SHP77 (cell line): ENCODE measurements at regions not wholly inside any gene's neighbourhood (a gene's known extent, or its start where the extent isn't known, plus 50 kb on each side); places are given as distances from the start of the nearest gene placed in this dataset.

Experiments
- DNase-seq, 2 experiments: peaks; one replicate each; lab custom pipeline; 2025; lab: John Stamatoyannopoulos, UW

GRCh38 chr10:112871021-112871420 lies 79.0 kb upstream of the TCF7L2 start:
- DNase-seq = no peak

DNA sequence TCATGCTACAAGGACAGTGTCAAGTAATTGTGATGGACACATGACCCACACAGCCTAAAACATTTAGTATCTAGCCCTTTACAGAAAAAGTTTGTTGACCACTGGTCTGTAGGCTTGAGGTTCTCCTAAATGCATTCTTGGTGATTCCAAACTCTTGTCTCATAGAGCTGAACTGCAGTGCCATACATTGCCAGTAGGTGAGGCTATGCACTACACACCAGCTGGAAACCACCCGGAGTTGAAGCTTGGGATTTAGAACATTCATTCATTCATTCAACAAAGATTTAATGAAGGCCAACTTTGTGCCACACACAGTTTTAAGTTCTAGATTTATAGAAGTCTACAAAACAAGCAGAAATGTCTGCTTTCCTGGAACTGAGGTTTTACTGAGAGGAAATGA lies 77.3 kb upstream of the TCF7L2 start:
- no peak for DNase-seq

GRCh38 chr10:112873541-112873940 lies 76.5 kb upstream of the TCF7L2 start:
- no peak for DNase-seq

DNA sequence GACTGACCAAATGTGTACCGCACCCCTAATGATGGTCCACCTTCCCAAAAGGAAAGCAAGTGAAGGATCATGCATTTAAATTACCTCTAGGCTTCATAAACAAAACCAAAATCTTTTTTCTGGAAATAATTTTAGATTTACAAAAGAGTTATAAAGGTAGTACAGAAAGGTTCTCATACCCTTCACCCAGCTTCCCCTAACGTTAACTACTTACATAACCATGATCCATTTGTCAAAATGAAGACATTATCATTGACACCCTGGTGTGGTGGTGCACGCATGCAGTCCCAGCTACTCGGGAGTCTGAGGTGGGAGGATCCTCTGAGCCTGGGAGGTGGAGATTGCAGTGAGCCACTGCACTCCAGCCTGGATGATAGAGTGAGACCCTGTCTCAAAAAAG lies 75.1 kb upstream of the TCF7L2 start:
- DNase-seq = no peak

DNA sequence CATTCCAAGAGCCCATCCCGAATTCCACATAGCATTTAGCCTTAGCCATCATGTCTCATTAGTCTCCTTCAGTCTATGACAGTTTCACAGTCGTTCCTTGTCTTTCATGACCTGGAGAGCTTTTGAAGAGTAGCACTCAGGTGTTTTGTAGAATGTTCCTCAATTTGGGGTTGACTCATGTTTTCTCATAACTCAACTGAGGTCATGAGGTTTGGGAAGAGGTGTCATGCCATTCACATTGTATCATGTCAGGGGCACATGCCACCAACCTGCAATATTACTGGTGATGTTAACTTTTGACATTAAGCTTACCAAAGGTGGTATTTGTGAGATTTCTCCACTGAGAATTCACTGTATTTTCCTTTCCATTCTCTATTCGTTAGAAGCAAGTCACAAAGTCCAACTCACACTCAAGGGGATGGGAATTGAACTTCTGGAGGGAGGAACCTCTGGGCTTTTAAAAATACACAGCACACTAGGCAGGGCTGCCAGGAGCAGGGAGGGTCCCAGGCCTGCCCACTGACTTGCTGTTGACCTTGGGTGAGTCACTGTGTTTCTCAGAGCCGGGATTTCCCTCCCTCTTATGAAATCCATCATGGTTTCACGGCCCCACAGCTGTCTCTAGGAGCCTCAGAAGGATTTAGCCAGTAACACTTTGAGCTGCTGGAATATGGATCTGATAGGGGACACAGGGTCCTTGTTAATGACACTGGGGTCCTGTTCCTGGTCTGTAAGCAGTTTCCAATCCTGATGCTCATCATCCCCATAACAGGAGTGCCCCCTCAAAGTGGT lies 74.4 kb upstream of the TCF7L2 start:
- DNase-seq = no peak

GRCh38 chr10:112880633-112881530 lies 69.2 kb upstream of the TCF7L2 start:
- DNase-seq = no peak

- DNase-seq = no peak
These were observed 66.5 kb upstream of the TCF7L2 start for GRCh38 chr10:112883360-112884178.

DNA sequence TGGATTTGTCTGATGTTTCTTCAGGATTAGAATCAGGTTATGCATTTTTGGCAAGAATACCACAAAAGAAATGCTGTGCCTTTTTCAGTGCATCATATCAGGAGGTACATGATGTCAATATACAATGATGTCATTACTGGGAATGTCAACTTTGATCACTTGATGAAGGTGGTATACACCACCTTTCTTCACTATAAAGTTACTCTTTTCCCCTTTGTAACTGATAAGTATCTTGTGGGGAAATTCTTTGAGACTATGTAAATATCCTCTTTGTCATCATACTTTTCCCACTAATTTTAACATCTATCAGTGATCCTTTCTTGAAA lies 65.9 kb upstream of the TCF7L2 start:
- DNase-seq = no peak

- DNase-seq = no peak
These were observed 63.6 kb upstream of the TCF7L2 start for GRCh38 chr10:112886463-112886862.

DNA sequence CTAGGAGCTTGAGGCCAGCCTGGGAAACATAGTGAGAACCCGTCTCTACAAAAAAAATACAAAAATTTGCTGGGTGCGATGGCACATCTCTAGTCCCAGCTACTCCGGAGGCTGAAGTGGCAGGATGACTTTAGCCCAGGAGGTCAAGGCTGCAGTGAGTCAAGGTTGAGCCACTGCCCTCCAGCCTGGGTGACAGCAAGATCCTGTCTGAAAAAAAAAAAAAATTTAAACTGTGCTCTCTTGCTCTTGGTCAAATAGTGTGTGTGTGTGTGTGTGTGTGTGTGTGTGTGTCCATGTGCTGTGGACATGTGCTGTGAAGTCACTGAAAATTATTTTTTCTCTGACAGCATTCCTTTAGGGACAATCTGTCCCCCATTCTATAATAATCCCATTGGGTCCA lies 62.1 kb upstream of the TCF7L2 start:
- DNase-seq = no peak

DNA sequence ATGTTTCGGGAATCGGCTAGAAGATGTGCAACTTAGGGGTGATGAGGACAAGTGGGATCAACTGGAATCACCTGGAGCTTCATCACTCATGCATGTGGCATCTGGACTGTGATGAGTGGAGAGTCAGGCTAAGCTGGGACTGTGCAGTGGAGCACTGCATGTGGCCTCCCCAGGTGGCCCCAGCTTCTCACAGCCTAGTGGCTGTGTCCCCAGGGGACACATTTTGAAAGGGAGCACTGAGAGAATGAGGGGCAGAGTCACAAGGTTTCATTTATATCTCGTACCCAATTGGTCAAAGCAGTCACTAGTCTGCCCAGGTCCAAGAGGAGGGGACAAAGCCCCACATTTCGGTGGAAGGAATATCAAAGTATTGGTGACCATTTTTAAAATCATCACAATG lies 54.8 kb upstream of the TCF7L2 start:
- no peak for DNase-seq

- no peak for DNase-seq
These were observed 53.8 kb upstream of the TCF7L2 start for GRCh38 chr10:112896273-112896672.

GRCh38 chr10:112896722-112897121 lies 53.3 kb upstream of the TCF7L2 start:
- DNase-seq = no peak

- DNase-seq = peak in 1 of 2 experiments; percentile 1
These were observed 51.3 kb upstream of the TCF7L2 start for GRCh38 chr10:112898540-112899390.

DNA sequence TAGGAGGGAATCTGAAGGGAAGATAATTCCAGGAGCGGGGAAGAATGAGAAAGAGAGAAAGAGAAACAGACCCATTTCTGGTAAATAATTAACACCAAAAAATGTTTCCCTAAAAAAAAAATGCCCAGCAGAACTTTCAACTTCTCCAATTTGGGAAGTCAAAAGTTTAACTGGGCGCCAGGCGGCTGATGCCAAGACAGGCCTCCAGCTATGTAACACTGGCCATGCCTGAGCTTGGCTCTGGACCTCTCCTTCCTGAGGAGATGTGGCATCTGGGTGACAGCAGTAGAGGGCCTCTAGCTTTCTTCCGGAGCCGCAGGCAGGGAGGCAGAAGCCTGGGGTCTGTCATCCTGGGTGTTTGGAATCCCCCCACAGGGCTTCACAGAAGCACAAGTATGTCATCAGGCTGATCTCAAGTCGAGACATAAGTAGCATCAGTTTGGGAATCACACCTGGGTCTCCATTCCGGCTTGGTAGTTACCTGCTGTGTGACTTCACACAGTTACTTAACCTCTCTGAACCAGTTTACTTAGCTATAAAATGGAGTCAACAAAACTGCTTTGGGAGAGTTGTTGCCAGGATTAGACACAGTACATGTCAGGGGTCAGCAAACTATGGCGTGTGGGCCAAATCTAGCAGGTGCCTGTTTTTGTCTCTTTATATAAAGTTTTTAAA lies 50.5 kb upstream of the TCF7L2 start:
- DNase-seq = no peak
